GM12874 (cell line): ENCODE measurements at regions not wholly inside any gene's neighbourhood (a gene's known extent, or its start where the extent isn't known, plus 50 kb on each side); places are given as distances from the start of the nearest gene placed in this dataset.

Experiments
- TF ChIP-seq, protein P1 (sequence below): IDR thresholded peaks from 2 replicates; pipeline ENCODE4 v1.5.1; 2011; ENCODE audit warnings: low read depth, mild to moderate bottlenecking, control low read depth, low read length, moderate library complexity; ENCODE audit not compliant: insufficient read depth

- TF ChIP-seq, protein P1, sequence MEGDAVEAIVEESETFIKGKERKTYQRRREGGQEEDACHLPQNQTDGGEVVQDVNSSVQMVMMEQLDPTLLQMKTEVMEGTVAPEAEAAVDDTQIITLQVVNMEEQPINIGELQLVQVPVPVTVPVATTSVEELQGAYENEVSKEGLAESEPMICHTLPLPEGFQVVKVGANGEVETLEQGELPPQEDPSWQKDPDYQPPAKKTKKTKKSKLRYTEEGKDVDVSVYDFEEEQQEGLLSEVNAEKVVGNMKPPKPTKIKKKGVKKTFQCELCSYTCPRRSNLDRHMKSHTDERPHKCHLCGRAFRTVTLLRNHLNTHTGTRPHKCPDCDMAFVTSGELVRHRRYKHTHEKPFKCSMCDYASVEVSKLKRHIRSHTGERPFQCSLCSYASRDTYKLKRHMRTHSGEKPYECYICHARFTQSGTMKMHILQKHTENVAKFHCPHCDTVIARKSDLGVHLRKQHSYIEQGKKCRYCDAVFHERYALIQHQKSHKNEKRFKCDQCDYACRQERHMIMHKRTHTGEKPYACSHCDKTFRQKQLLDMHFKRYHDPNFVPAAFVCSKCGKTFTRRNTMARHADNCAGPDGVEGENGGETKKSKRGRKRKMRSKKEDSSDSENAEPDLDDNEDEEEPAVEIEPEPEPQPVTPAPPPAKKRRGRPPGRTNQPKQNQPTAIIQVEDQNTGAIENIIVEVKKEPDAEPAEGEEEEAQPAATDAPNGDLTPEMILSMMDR, result no peak
Observed at GRCh38 chr2:41930807-41931566, 116.8 kb upstream of the PKDCC start.

- TF ChIP-seq, protein P1, result no peak
Observed at GRCh38 chr2:41932241-41933045, 115.4 kb upstream of the PKDCC start.

- TF ChIP-seq, protein P1, result no peak
Observed at GRCh38 chr2:41933046-41933420, 114.8 kb upstream of the PKDCC start.

- TF ChIP-seq, protein P1, result no peak
Observed at GRCh38 chr2:41933585-41934320, 114.1 kb upstream of the PKDCC start.

DNA sequence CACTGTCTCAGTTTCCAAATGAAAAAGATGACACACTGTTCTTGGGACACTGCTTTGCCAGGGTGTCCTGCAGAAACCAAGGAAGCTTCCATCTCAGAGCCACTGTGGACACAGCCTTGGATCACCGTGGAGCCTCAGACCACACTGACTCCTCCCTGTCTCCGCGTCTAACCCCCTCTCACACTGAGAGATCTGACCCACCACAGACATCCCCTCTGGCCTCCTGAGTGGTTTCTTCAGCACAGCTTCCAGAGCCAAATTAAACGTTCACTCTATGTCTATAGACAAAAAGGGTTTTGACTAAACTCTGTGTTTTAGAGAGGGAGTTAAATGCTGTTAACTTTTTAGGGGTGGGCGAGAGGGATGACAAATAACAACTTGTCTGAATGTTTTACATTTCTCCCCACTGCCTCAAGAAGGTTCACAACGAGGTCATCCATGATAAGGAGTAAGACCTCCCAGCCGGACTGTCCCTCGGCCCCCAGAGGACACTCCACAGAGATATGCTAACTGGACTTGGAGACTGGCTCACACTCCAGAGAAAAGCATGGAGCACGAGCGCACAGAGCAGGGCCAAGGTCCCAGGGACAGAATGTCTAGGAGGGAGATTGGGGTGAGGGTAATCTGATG lies 113.4 kb upstream of the PKDCC start:
- TF ChIP-seq, protein P1, result no peak

DNA sequence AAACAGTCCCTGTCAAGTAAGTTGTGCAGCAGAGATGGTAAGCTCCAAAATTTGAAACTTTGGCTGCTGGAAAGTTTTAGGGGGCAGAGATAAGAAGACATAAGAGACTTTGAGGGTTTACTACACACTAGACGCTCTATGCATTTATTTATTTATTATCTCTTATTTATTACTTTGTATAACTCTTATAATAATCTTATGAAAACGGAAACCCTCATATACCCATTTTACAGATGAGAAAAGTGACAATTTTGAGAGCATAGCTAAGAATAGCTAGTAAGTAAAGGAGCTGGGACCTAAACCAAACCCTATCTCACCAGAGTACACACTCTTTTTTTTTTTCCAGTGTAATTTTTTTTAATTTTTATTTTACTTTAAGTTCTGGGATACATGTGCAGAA lies 112.8 kb upstream of the PKDCC start:
- TF ChIP-seq, protein P1, result no peak

GRCh38 chr2:41935825-41936224 lies 112.0 kb upstream of the PKDCC start:
- TF ChIP-seq, protein P1, result no peak
